ENCODE measurements at regions not wholly inside any gene's neighbourhood (a gene's known extent, or its start where the extent isn't known, plus 50 kb on each side); places are given as distances from the start of the nearest gene placed in this dataset.

- Histone ChIP-seq H3K4me2 (ENCODE audit: insufficient read depth, low read length) (no peak overlapping the region), H3K4me3 (replicated peaks in 1 of 3; ENCODE audit: insufficient read depth in 1 of 3, low read depth in 1 of 3, low read length in 3 of 3) (no peak overlapping the region), H3K79me2 (ENCODE audit: control insufficient read depth, insufficient read depth, low read length) (no peaks in the 10 kb centered on the region), H3K27ac (ENCODE audit: insufficient read depth, low read depth, low read length) (no peak overlapping the region), H3K9me3 (replicated peaks; ENCODE audit: control insufficient read depth, insufficient read depth, low read length) (no peaks in the 10 kb centered on the region), H4K20me1 (replicated peaks; ENCODE audit: control insufficient read depth, extremely low read depth, insufficient read depth, low read length) (no peaks in the 10 kb centered on the region), H3K9ac (replicated peaks; ENCODE audit: extremely low read depth, insufficient read depth, low read length) (no peak overlapping the region), H3K9me1 (replicated peaks; ENCODE audit: control insufficient read depth, extremely low read depth, insufficient read depth, low read length) (no peaks in the 10 kb centered on the region), H2AFZ (ENCODE audit: low read depth, low read length) (no peak overlapping the region), H3K36me3 (ENCODE audit: control insufficient read depth in 2 of 2, extremely low read depth in 1 of 2, insufficient read depth in 2 of 2, low read length in 2 of 2) (no peaks in the 10 kb centered on the region), H3K4me1 (ENCODE audit: control insufficient read depth, extremely low read depth, insufficient read depth, low read length) (no peaks in the 10 kb centered on the region), H3K27me3 (ENCODE audit: control insufficient read depth in 2 of 2, insufficient read depth in 2 of 2, low read length in 2 of 2) (no peaks in the 10 kb centered on the region)
- dilution Hi-C loops (cut with MboI; ENCODE audit: extremely low pct_ligation_motif_present, low sequenced_read_pairs) = no loop called here
- DNase-seq (ENCODE audit: low read depth, low spot score) (no peak), FAIRE-seq (no peak)
- POLR2A ChIA-PET = no interaction called here
- CTCF ChIA-PET = no interaction called here
- TF ChIP-seq, protein P1, sequence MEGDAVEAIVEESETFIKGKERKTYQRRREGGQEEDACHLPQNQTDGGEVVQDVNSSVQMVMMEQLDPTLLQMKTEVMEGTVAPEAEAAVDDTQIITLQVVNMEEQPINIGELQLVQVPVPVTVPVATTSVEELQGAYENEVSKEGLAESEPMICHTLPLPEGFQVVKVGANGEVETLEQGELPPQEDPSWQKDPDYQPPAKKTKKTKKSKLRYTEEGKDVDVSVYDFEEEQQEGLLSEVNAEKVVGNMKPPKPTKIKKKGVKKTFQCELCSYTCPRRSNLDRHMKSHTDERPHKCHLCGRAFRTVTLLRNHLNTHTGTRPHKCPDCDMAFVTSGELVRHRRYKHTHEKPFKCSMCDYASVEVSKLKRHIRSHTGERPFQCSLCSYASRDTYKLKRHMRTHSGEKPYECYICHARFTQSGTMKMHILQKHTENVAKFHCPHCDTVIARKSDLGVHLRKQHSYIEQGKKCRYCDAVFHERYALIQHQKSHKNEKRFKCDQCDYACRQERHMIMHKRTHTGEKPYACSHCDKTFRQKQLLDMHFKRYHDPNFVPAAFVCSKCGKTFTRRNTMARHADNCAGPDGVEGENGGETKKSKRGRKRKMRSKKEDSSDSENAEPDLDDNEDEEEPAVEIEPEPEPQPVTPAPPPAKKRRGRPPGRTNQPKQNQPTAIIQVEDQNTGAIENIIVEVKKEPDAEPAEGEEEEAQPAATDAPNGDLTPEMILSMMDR (IDR thresholded peaks at IDR 0.05; ENCODE audit: extremely low read depth in 1 of 2, insufficient read depth in 1 of 2, low read depth in 1 of 2, low read length in 2 of 2) = no peak
- TF ChIP-seq GATA2 (IDR thresholded peaks at IDR 0.05; ENCODE audit: insufficient read depth, insufficient read length, low read depth, low read length) (no peak), MAX (IDR thresholded peaks at IDR 0.05; ENCODE audit: insufficient read depth, insufficient read length) (no peak), MYC (IDR thresholded peaks at IDR 0.05; ENCODE audit: low read depth, low read length) (no peak), POLR2AphosphoS5 (IDR thresholded peaks at IDR 0.05; ENCODE audit: insufficient read depth, low read depth, low read length) (no peak), FOS (IDR thresholded peaks at IDR 0.05; ENCODE audit: borderline replicate concordance, insufficient read depth, low read length) (no peak), POLR2A (IDR thresholded peaks at IDR 0.05; ENCODE audit: low read depth, low read length) (no peak), EZH2 (IDR thresholded peaks at IDR 0.05; ENCODE audit: borderline replicate concordance, low read depth, low read length, severe bottlenecking) (no peak), JUN (IDR thresholded peaks at IDR 0.05; ENCODE audit: borderline replicate concordance, insufficient read depth, insufficient read length, low read depth) (no peak)
- intact Hi-C loops (cut with micrococcal nuclease) = no loop called here
- no TSS peak for BruUV-seq (replicated peaks)
These were observed 273.5 kb downstream of the TMEM38B start for GRCh38 chr9:105967797-105968196.
